H1 (cell line): ENCODE measurements at regions not wholly inside any gene's neighbourhood (a gene's known extent, or its start where the extent isn't known, plus 50 kb on each side); places are given as distances from the start of the nearest gene placed in this dataset.

Source experiments
- CHD7 ChIP-seq: fragments of 300-600 bp; sonication (generic); IDR thresholded peaks from 2 replicates; pipeline ENCODE4 v1.7.1; 2012; ENCODE audit warnings: low read length, moderate library complexity, mild to moderate bottlenecking, inconsistent platforms; ENCODE audit not compliant: insufficient replicate concordance
- RFX5 ChIP-seq: IDR thresholded peaks from 2 replicates; pipeline ENCODE4 v1.6.1; 2011; ENCODE audit warnings: low read depth, low read length, improper control_type of control experiment, borderline replicate concordance
- SIRT6 ChIP-seq: IDR thresholded peaks from one replicate; pipeline ENCODE4 v1.7.1; 2012; ENCODE audit warnings: low read length, inconsistent platforms

- TF ChIP-seq CHD7 (no peak), RFX5 (no peak), SIRT6 (no peak)
Observed at GRCh38 chr6:3618642-3619041, 132.9 kb downstream of the PXDC1 start (continued).
